CD4-positive, CD25-positive, alpha-beta regulatory T cell (primary cell): ENCODE measurements at regions not wholly inside any gene's neighbourhood (a gene's known extent, or its start where the extent isn't known, plus 50 kb on each side); places are given as distances from the start of the nearest gene placed in this dataset.

Source experiments
- ATAC-seq, 2 donors: fragments of 150-1000 bp; cut with Tn5 transposase; one replicate each; pipeline ENCODE4 v1.10.0; 2021; ENCODE audit warnings: low read depth in 2 of 2, moderate number of reproducible peaks in 2 of 2, moderate library complexity in 1 of 2
- DNase-seq, 3 donors: peaks; one replicate each; pipeline versions ENCODE4 v3.0.0 to v3.0.0-alpha.2; 2012 to 2022; ENCODE audit warnings: mixed read lengths in 1 of 3
- H3K27ac ChIP-seq: one replicate; pipeline ENCODE4 v1.7.0; 2013; ENCODE audit warnings: mild to moderate bottlenecking, low read length; ENCODE audit not compliant: insufficient read depth, poor library complexity, severe bottlenecking
- H3K27me3 ChIP-seq: one replicate; pipeline ENCODE4 v1.7.0; 2013; ENCODE audit warnings: low read length; ENCODE audit not compliant: control insufficient read depth, insufficient read depth
- H3K36me3 ChIP-seq: one replicate; pipeline ENCODE4 v1.7.0; 2013; ENCODE audit warnings: mild to moderate bottlenecking, low read length, moderate library complexity; ENCODE audit not compliant: control insufficient read depth, insufficient read depth
- H3K4me1 ChIP-seq: 2 replicates; pipeline ENCODE4 v1.7.0; 2013; ENCODE audit warnings: mild to moderate bottlenecking, low read length; ENCODE audit not compliant: insufficient read depth, control insufficient read depth, poor library complexity, severe bottlenecking
- H3K4me3 ChIP-seq: one replicate; pipeline ENCODE4 v1.7.0; 2013; ENCODE audit warnings: low read depth, mild to moderate bottlenecking, low read length, moderate library complexity
- H3K9me3 ChIP-seq, 2 experiments: 1 replicate in 1 of 2; 2 replicates in 1 of 2; pipeline ENCODE4 v1.7.0; 2013; ENCODE audit warnings: low read length in 2 of 2, mild to moderate bottlenecking in 1 of 2, moderate library complexity in 1 of 2; ENCODE audit not compliant: control insufficient read depth in 2 of 2
- H3K27ac Mint-ChIP-seq, 3 donors: one replicate each; pipeline ENCODE4 v1.8.0; 2020 to 2022; ENCODE audit warnings: mild to moderate bottlenecking in 3 of 3, mixed read lengths in 3 of 3, moderate library complexity in 2 of 3
- H3K27me3 Mint-ChIP-seq: one replicate; pipeline ENCODE4 v1.8.0; 2022; ENCODE audit warnings: mild to moderate bottlenecking, mixed read lengths
- H3K36me3 Mint-ChIP-seq: one replicate; pipeline ENCODE4 v1.8.0; 2020; ENCODE audit warnings: mixed read lengths
- H3K4me1 Mint-ChIP-seq, 4 donors: one replicate each; pipeline ENCODE4 v1.8.0; 2020 to 2022; ENCODE audit warnings: mixed read lengths in 4 of 4, mild to moderate bottlenecking in 1 of 4
- H3K4me3 Mint-ChIP-seq, 4 donors: one replicate each; pipeline ENCODE4 v1.8.0; 2020 to 2022; ENCODE audit warnings: mild to moderate bottlenecking in 4 of 4, mixed read lengths in 4 of 4, moderate library complexity in 3 of 4
- H3K9me3 Mint-ChIP-seq, 7 donors: one replicate each; pipeline ENCODE4 v1.8.0; 2020 to 2022; ENCODE audit warnings: mixed read lengths in 7 of 7, mild to moderate bottlenecking in 3 of 7, moderate library complexity in 2 of 7

- no peak overlapping the region for H3K27ac ChIP-seq
- no peak overlapping the region for H3K4me3 Mint-ChIP-seq
- H3K4me1 ChIP-seq: no peaks in the 10 kb centered on the region
- H3K36me3 Mint-ChIP-seq: no peaks in the 10 kb centered on the region
- peaks cover 0 to 18% (median 7%) of the 10 kb centered on the region in 7 donors for H3K9me3 Mint-ChIP-seq
- H3K36me3 ChIP-seq: no peaks in the 10 kb centered on the region
- no peaks in the 10 kb centered on the region for H3K4me1 Mint-ChIP-seq
- no peaks in the 10 kb centered on the region for H3K27me3 ChIP-seq
- H3K27ac Mint-ChIP-seq: no peak overlapping the region
- H3K27me3 Mint-ChIP-seq: no peaks in the 10 kb centered on the region
- peaks cover 2 to 10% of the 10 kb centered on the region in 2 experiments for H3K9me3 ChIP-seq
- ATAC-seq: no peak
- H3K4me3 ChIP-seq: no peak overlapping the region
- no peak for DNase-seq
Measured at GRCh38 chr7:119802147-119802546, 470.8 kb upstream of the KCND2 start.

GRCh38 chr7:119825091-119825655 lies 447.8 kb upstream of the KCND2 start:
- H3K9me3 Mint-ChIP-seq: peaks cover 0 to 20% (median 8%) of the 10 kb centered on the region in 7 donors
- no peak for ATAC-seq
- no peak overlapping the region for H3K27ac Mint-ChIP-seq

GRCh38 chr7:119826547-119826946 lies 446.4 kb upstream of the KCND2 start:
- no peak overlapping the region for H3K27ac Mint-ChIP-seq
- Histone ChIP-seq H3K4me1 (no peaks in the 10 kb centered on the region), H3K4me3 (no peak overlapping the region), H3K9me3 (no peaks in the 10 kb centered on the region), H3K27ac (no peak overlapping the region), H3K27me3 (no peaks in the 10 kb centered on the region), H3K36me3 (no peaks in the 10 kb centered on the region)
- peaks cover 0 to 18% (median 8%) of the 10 kb centered on the region in 7 donors for H3K9me3 Mint-ChIP-seq
- H3K4me1 Mint-ChIP-seq: no peaks in the 10 kb centered on the region
- no peaks in the 10 kb centered on the region for H3K36me3 Mint-ChIP-seq
- no peak for DNase-seq
- no peaks in the 10 kb centered on the region for H3K27me3 Mint-ChIP-seq
- no peak for ATAC-seq
- H3K4me3 Mint-ChIP-seq: no peak overlapping the region

More at GRCh38 chr7:119825091-119825655, 447.8 kb upstream of the KCND2 start:
- no peak overlapping the region for H3K27ac ChIP-seq
- H3K36me3 Mint-ChIP-seq: no peaks in the 10 kb centered on the region
- H3K9me3 ChIP-seq: no peaks in the 10 kb centered on the region
- DNase-seq: no peak
- H3K4me1 ChIP-seq: no peaks in the 10 kb centered on the region
- H3K4me3 Mint-ChIP-seq: no peak overlapping the region
- no peak overlapping the region for H3K4me3 ChIP-seq
- H3K36me3 ChIP-seq: no peaks in the 10 kb centered on the region
- no peaks in the 10 kb centered on the region for H3K4me1 Mint-ChIP-seq
- H3K27me3 ChIP-seq: no peaks in the 10 kb centered on the region
- H3K27me3 Mint-ChIP-seq: no peaks in the 10 kb centered on the region

GRCh38 chr7:119838444-119838843 lies 434.5 kb upstream of the KCND2 start:
- Histone ChIP-seq H3K9me3 (peaks cover 0 to 15% of the 10 kb centered on the region in 2 experiments), H3K27me3 (no peaks in the 10 kb centered on the region), H3K4me3 (no peak overlapping the region), H3K36me3 (no peaks in the 10 kb centered on the region), H3K4me1 (no peaks in the 10 kb centered on the region), H3K27ac (no peak overlapping the region)
- H3K9me3 Mint-ChIP-seq: peaks cover 0 to 25% (median 10%) of the 10 kb centered on the region in 7 donors
- H3K4me1 Mint-ChIP-seq: no peaks in the 10 kb centered on the region
- H3K36me3 Mint-ChIP-seq: no peaks in the 10 kb centered on the region
- DNase-seq: no peak
- no peak overlapping the region for H3K4me3 Mint-ChIP-seq
- no peak overlapping the region for H3K27ac Mint-ChIP-seq
- no peaks in the 10 kb centered on the region for H3K27me3 Mint-ChIP-seq
- no peak for ATAC-seq

GRCh38 chr7:119842337-119842736 lies 430.6 kb upstream of the KCND2 start:
- H3K36me3 Mint-ChIP-seq: no peaks in the 10 kb centered on the region
- no peak for ATAC-seq
- H3K27ac Mint-ChIP-seq: no peak overlapping the region
- peaks cover 1 to 32% (median 15%) of the 10 kb centered on the region in 7 donors for H3K9me3 Mint-ChIP-seq
- H3K36me3 ChIP-seq: no peaks in the 10 kb centered on the region
- no peak for DNase-seq
- H3K27me3 Mint-ChIP-seq: no peaks in the 10 kb centered on the region
- no peak overlapping the region for H3K4me3 ChIP-seq
- H3K4me1 Mint-ChIP-seq: no peaks in the 10 kb centered on the region
- H3K4me1 ChIP-seq: no peaks in the 10 kb centered on the region
- H3K4me3 Mint-ChIP-seq: no peak overlapping the region
- H3K27me3 ChIP-seq: no peaks in the 10 kb centered on the region
- H3K9me3 ChIP-seq: peaks cover 0 to 12% of the 10 kb centered on the region in 2 experiments
- no peak overlapping the region for H3K27ac ChIP-seq

- no peak overlapping the region for H3K27ac ChIP-seq
- no peaks in the 10 kb centered on the region for H3K27me3 Mint-ChIP-seq
- H3K36me3 ChIP-seq: no peaks in the 10 kb centered on the region
- H3K4me1 ChIP-seq: no peaks in the 10 kb centered on the region
- no peak overlapping the region for H3K4me3 ChIP-seq
- H3K4me3 Mint-ChIP-seq: no peak overlapping the region
- H3K4me1 Mint-ChIP-seq: no peaks in the 10 kb centered on the region
- no peak for DNase-seq
- H3K27me3 ChIP-seq: no peaks in the 10 kb centered on the region
- ATAC-seq: no peak
- no peaks in the 10 kb centered on the region for H3K36me3 Mint-ChIP-seq
- peaks cover 0 to 12% of the 10 kb centered on the region in 2 experiments for H3K9me3 ChIP-seq
- H3K9me3 Mint-ChIP-seq: peaks cover 1 to 32% (median 15%) of the 10 kb centered on the region in 7 donors
- no peak overlapping the region for H3K27ac Mint-ChIP-seq
Measured at GRCh38 chr7:119842786-119843185, 430.2 kb upstream of the KCND2 start.

- no peaks in the 10 kb centered on the region for H3K36me3 ChIP-seq
- no peaks in the 10 kb centered on the region for H3K9me3 ChIP-seq
- DNase-seq (no peak), ATAC-seq (no peak)
- Mint-ChIP-seq H3K36me3 (no peaks in the 10 kb centered on the region), H3K27me3 (peaks cover 4% of the 10 kb centered on the region), H3K4me1 (no peaks in the 10 kb centered on the region), H3K9me3 (peaks cover 0 to 21% (median 9%) of the 10 kb centered on the region in 7 donors), H3K27ac (no peak overlapping the region), H3K4me3 (no peak overlapping the region)
- H3K27me3 ChIP-seq: no peaks in the 10 kb centered on the region
- no peaks in the 10 kb centered on the region for H3K4me1 ChIP-seq
- no peak overlapping the region for H3K27ac ChIP-seq
- no peak overlapping the region for H3K4me3 ChIP-seq
Measured at GRCh38 chr7:119861385-119861784, 411.6 kb upstream of the KCND2 start.

- Histone ChIP-seq H3K27ac (no peak overlapping the region), H3K27me3 (no peaks in the 10 kb centered on the region), H3K4me3 (no peak overlapping the region), H3K36me3 (no peaks in the 10 kb centered on the region), H3K9me3 (no peaks in the 10 kb centered on the region), H3K4me1 (no peaks in the 10 kb centered on the region)
- Mint-ChIP-seq H3K4me3 (no peak overlapping the region), H3K27me3 (peaks cover 4% of the 10 kb centered on the region), H3K9me3 (peaks cover 0 to 22% (median 7%) of the 10 kb centered on the region in 7 donors), H3K27ac (no peak overlapping the region), H3K4me1 (no peaks in the 10 kb centered on the region), H3K36me3 (no peaks in the 10 kb centered on the region)
- DNase-seq (no peak), ATAC-seq (no peak)
Measured at GRCh38 chr7:119868387-119868786, 404.6 kb upstream of the KCND2 start.
